ENCODE measurements at regions not wholly inside any gene's neighbourhood (a gene's known extent, or its start where the extent isn't known, plus 50 kb on each side); places are given as distances from the start of the nearest gene placed in this dataset.

DNA sequence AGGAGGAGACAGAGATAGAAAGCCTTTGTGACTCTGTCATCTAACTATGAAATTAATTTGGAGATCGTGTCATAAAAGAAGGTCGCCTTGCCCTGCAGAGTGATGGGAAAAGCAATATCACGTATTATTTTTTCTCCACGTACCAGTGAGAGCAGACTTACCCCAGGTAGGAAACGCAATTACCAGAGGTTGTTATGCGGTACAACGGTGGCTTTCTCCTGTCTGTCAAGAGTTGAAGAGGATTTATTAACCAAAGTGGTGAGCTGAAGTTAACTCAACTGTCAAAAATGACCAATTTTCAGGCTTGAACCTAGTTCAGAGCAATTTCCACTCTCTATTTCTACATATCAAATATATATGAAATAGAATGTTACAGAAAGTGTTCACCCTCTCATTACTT lies 282.6 kb upstream of the PFKP start:
- H3K36me3 Mint-ChIP-seq (ENCODE audit: low read depth), result no peaks in the 10 kb centered on the region
- no peaks in the 10 kb centered on the region; the same call in 2 of the 3 replicates for H3K9me3 Mint-ChIP-seq
- no peak for ATAC-seq
- Histone ChIP-seq H3F3A (replicated peaks; ENCODE audit: low read depth) (no peaks in the 10 kb centered on the region), H4K20me1 (replicated peaks; ENCODE audit: insufficient read depth) (no peaks in the 10 kb centered on the region), H3K36me3 (ENCODE audit: insufficient read depth) (no peaks in the 10 kb centered on the region), H3K4me1 (ENCODE audit: insufficient read depth) (no peaks in the 10 kb centered on the region), H3K79me2 (replicated peaks; ENCODE audit: insufficient read depth) (no peaks in the 10 kb centered on the region), H2AFZ (no peak overlapping the region), H3K4me2 (no peak overlapping the region), H3K27me3 (ENCODE audit: insufficient read depth) (no peaks in the 10 kb centered on the region), H3K4me3 (no peak overlapping the region), H3K9me2 (ENCODE audit: insufficient read depth) (no peaks in the 10 kb centered on the region), H3K27ac (ENCODE audit: low read depth) (no peak overlapping the region)
- DNase-seq (ENCODE audit: low spot score), result no peak
- no peak overlapping the region for H3K27ac Mint-ChIP-seq
- TF ChIP-seq JUNB (IDR thresholded peaks at IDR 0.05; ENCODE audit: unreplicated experiment) (no peak), ETS1 (IDR thresholded peaks at IDR 0.05) (no peak), POLR2AphosphoS5 (IDR thresholded peaks at IDR 0.05; ENCODE audit: low read depth) (no peak), EZH2 (IDR thresholded peaks at IDR 0.05; ENCODE audit: low read depth, unreplicated experiment) (no peak), ZNF331 (CRISPR knock-in tag; IDR thresholded peaks at IDR 0.05; ENCODE audit: low read depth) (no peak), ZNF462 (CRISPR knock-in tag; IDR thresholded peaks at IDR 0.05) (no peak), CREB1 (CRISPR knock-in tag; IDR thresholded peaks at IDR 0.05; ENCODE audit: low read depth) (no peak), STAT1 (IDR thresholded peaks at IDR 0.05; ENCODE audit: unreplicated experiment) (no peak), NANOG (IDR thresholded peaks at IDR 0.05; ENCODE audit: borderline replicate concordance) (no peak), EZH2phosphoT487 (IDR thresholded peaks at IDR 0.05; ENCODE audit: unreplicated experiment) (no peak), ZNF114 (CRISPR knock-in tag; IDR thresholded peaks at IDR 0.05) (no peak)
- TF ChIP-seq, protein P1, sequence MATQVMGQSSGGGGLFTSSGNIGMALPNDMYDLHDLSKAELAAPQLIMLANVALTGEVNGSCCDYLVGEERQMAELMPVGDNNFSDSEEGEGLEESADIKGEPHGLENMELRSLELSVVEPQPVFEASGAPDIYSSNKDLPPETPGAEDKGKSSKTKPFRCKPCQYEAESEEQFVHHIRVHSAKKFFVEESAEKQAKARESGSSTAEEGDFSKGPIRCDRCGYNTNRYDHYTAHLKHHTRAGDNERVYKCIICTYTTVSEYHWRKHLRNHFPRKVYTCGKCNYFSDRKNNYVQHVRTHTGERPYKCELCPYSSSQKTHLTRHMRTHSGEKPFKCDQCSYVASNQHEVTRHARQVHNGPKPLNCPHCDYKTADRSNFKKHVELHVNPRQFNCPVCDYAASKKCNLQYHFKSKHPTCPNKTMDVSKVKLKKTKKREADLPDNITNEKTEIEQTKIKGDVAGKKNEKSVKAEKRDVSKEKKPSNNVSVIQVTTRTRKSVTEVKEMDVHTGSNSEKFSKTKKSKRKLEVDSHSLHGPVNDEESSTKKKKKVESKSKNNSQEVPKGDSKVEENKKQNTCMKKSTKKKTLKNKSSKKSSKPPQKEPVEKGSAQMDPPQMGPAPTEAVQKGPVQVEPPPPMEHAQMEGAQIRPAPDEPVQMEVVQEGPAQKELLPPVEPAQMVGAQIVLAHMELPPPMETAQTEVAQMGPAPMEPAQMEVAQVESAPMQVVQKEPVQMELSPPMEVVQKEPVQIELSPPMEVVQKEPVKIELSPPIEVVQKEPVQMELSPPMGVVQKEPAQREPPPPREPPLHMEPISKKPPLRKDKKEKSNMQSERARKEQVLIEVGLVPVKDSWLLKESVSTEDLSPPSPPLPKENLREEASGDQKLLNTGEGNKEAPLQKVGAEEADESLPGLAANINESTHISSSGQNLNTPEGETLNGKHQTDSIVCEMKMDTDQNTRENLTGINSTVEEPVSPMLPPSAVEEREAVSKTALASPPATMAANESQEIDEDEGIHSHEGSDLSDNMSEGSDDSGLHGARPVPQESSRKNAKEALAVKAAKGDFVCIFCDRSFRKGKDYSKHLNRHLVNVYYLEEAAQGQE (IDR thresholded peaks at IDR 0.05; ENCODE audit: unreplicated experiment), result no peak
- TF ChIP-seq, protein P2, sequence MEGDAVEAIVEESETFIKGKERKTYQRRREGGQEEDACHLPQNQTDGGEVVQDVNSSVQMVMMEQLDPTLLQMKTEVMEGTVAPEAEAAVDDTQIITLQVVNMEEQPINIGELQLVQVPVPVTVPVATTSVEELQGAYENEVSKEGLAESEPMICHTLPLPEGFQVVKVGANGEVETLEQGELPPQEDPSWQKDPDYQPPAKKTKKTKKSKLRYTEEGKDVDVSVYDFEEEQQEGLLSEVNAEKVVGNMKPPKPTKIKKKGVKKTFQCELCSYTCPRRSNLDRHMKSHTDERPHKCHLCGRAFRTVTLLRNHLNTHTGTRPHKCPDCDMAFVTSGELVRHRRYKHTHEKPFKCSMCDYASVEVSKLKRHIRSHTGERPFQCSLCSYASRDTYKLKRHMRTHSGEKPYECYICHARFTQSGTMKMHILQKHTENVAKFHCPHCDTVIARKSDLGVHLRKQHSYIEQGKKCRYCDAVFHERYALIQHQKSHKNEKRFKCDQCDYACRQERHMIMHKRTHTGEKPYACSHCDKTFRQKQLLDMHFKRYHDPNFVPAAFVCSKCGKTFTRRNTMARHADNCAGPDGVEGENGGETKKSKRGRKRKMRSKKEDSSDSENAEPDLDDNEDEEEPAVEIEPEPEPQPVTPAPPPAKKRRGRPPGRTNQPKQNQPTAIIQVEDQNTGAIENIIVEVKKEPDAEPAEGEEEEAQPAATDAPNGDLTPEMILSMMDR (conservative IDR thresholded peaks at IDR 0.05; ENCODE audit: low read depth in 2 of 2), result no peak
- H3K27me3 Mint-ChIP-seq (ENCODE audit: insufficient read depth, low read depth, poor library complexity), result peaks cover 4% of the 10 kb centered on the region
- no peak overlapping the region for H3K4me3 Mint-ChIP-seq
- H3K4me1 Mint-ChIP-seq, result no peaks in the 10 kb centered on the region
